DMS 273 treated with DMSO at 0.1 percent for 48 hours (cell line): ENCODE measurements at regions not wholly inside any gene's neighbourhood (a gene's known extent, or its start where the extent isn't known, plus 50 kb on each side); places are given as distances from the start of the nearest gene placed in this dataset.
A peak's percentile ranks its signal among the peaks of the same experiment; 100 is the strongest.

Experiments used
- DNase-seq: peaks from one replicate; lab custom pipeline; 2025; lab: John Stamatoyannopoulos, UW

- DNase-seq, result no peak
These were observed 618.9 kb downstream of the BCKDHB start for GRCh38 chr6:80725156-80725930.

GRCh38 chr6:80720824-80721223, 614.4 kb downstream of the BCKDHB start:
- no peak for DNase-seq

GRCh38 chr6:80714513-80714912, 608.0 kb downstream of the BCKDHB start:
- no peak for DNase-seq

- DNase-seq, result no peak
These were observed 592.0 kb downstream of the BCKDHB start for GRCh38 chr6:80698459-80698858.

GRCh38 chr6:80696268-80696667, 589.8 kb downstream of the BCKDHB start:
- no peak for DNase-seq

GRCh38 chr6:80690551-80691131, 584.2 kb downstream of the BCKDHB start:
- DNase-seq, result peak; percentile 62

GRCh38 chr6:80689716-80690395, 583.4 kb downstream of the BCKDHB start:
- no peak for DNase-seq

- DNase-seq, result no peak
These were observed 573.5 kb downstream of the BCKDHB start for GRCh38 chr6:80679992-80680391.

GRCh38 chr6:80676386-80676785, 569.9 kb downstream of the BCKDHB start:
- DNase-seq, result no peak

GRCh38 chr6:80674669-80675068, 568.2 kb downstream of the BCKDHB start:
- no peak for DNase-seq

GRCh38 chr6:80673367-80673766, 566.9 kb downstream of the BCKDHB start:
- no peak for DNase-seq

- DNase-seq, result no peak
These were observed 560.5 kb downstream of the BCKDHB start for GRCh38 chr6:80667006-80667405.

- DNase-seq, result no peak
These were observed 552.5 kb downstream of the BCKDHB start for GRCh38 chr6:80658926-80659325.

- no peak for DNase-seq
These were observed 540.7 kb downstream of the BCKDHB start for GRCh38 chr6:80647156-80647555.

- no peak for DNase-seq
These were observed 537.4 kb downstream of the BCKDHB start for GRCh38 chr6:80643881-80644280.

- DNase-seq, result no peak
These were observed 536.0 kb downstream of the BCKDHB start for GRCh38 chr6:80642452-80642851.

GRCh38 chr6:80641591-80641990, 535.1 kb downstream of the BCKDHB start:
- DNase-seq, result no peak

GRCh38 chr6:80640176-80640575, 533.7 kb downstream of the BCKDHB start:
- no peak for DNase-seq

GRCh38 chr6:80639181-80639629, 532.7 kb downstream of the BCKDHB start:
- no peak for DNase-seq

GRCh38 chr6:80638213-80639055, 532.0 kb downstream of the BCKDHB start:
- DNase-seq, result no peak

- no peak for DNase-seq
These were observed 530.8 kb downstream of the BCKDHB start for GRCh38 chr6:80637312-80637711.

GRCh38 chr6:80636689-80637088, 530.2 kb downstream of the BCKDHB start:
- DNase-seq, result no peak
